ENCODE measurements at regions not wholly inside any gene's neighbourhood (a gene's known extent, or its start where the extent isn't known, plus 50 kb on each side); places are given as distances from the start of the nearest gene placed in this dataset.

DNA sequence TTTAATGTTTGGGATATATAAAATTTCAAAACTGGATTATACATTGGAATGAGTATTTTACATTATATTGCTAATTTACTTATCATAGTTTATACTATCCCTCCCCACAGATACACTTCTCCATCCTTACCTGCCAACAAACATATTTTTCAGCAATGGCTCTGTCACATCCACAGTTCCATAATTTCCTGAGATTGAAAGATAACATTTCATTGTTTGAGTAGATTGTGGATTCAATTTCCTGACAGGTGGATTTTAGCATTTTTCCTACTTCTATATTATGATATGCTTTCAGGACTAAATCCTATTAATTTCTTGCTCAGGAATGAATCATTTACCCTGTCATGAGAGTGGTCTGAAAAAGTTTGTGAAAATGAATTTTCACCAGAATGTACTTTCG, 115.3 kb upstream of the KLHL4 start:
- Histone ChIP-seq H3K4me3 (ENCODE audit: low read depth, low read length, poor library complexity, severe bottlenecking) (no peak overlapping the region), H3K36me3 (ENCODE audit: insufficient read depth, low read length, poor library complexity, severe bottlenecking) (no peaks in the 10 kb centered on the region), H3K9me3 (ENCODE audit: low read depth, low read length, poor library complexity, severe bottlenecking) (peaks cover 7% of the 10 kb centered on the region), H3K27ac (ENCODE audit: low read depth, low read length, poor library complexity, severe bottlenecking) (no peak overlapping the region), H3K4me1 (ENCODE audit: insufficient read depth, low read length, poor library complexity, severe bottlenecking) (no peaks in the 10 kb centered on the region), H3K27me3 (replicated peaks; ENCODE audit: insufficient read depth, low read depth, low read length, poor library complexity) (no peaks in the 10 kb centered on the region)
- ChIA-PET POLR2A (ENCODE audit: low non-redundant PET) (no interaction called here), CTCF (no interaction called here)
- no peak for DNase-seq (ENCODE audit: low spot score)
- TF ChIP-seq EZH2 (IDR thresholded peaks at IDR 0.05; ENCODE audit: borderline replicate concordance, low read depth, low read length, poor library complexity, severe bottlenecking) = no peak
- TF ChIP-seq, protein P1, sequence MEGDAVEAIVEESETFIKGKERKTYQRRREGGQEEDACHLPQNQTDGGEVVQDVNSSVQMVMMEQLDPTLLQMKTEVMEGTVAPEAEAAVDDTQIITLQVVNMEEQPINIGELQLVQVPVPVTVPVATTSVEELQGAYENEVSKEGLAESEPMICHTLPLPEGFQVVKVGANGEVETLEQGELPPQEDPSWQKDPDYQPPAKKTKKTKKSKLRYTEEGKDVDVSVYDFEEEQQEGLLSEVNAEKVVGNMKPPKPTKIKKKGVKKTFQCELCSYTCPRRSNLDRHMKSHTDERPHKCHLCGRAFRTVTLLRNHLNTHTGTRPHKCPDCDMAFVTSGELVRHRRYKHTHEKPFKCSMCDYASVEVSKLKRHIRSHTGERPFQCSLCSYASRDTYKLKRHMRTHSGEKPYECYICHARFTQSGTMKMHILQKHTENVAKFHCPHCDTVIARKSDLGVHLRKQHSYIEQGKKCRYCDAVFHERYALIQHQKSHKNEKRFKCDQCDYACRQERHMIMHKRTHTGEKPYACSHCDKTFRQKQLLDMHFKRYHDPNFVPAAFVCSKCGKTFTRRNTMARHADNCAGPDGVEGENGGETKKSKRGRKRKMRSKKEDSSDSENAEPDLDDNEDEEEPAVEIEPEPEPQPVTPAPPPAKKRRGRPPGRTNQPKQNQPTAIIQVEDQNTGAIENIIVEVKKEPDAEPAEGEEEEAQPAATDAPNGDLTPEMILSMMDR (conservative IDR thresholded peaks at IDR 0.05; ENCODE audit: low read depth, low read length) = no peak
- no TSS peak for BruUV-seq (replicated peaks)
- intact Hi-C loops (cut with micrococcal nuclease; ENCODE audit: unreplicated experiment) = no loop called here

DNA sequence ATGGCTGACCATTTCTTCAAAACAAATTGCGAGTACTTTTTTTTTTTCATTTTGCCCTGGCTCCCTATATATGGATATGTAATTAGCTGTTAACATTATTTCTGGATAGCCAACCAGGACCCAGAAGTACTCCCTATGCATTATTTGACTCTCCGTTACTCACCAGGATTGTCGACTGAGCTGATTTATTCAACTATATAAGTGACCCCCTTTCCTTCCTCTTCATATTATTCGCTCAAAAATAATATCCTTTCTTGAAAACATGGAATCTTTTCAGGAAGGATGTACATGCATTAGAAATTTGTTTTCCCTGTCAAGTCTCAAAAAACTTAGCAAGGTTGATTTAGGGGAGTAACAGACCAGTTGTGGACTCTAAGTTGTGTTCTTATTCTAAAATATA, 114.1 kb upstream of the KLHL4 start:
- Histone ChIP-seq H3K27me3 (replicated peaks; ENCODE audit: insufficient read depth, low read depth, low read length, poor library complexity) (no peaks in the 10 kb centered on the region), H3K4me1 (ENCODE audit: insufficient read depth, low read length, poor library complexity, severe bottlenecking) (no peaks in the 10 kb centered on the region), H3K36me3 (ENCODE audit: insufficient read depth, low read length, poor library complexity, severe bottlenecking) (no peaks in the 10 kb centered on the region), H3K27ac (ENCODE audit: low read depth, low read length, poor library complexity, severe bottlenecking) (no peak overlapping the region), H3K9me3 (ENCODE audit: low read depth, low read length, poor library complexity, severe bottlenecking) (peaks cover 7% of the 10 kb centered on the region), H3K4me3 (ENCODE audit: low read depth, low read length, poor library complexity, severe bottlenecking) (no peak overlapping the region)
- DNase-seq (ENCODE audit: low spot score) = no peak
- ChIA-PET POLR2A (ENCODE audit: low non-redundant PET) (no interaction called here), CTCF (no interaction called here)
- intact Hi-C loops (cut with micrococcal nuclease; ENCODE audit: unreplicated experiment) = no loop called here
- no TSS peak for BruUV-seq (replicated peaks)
- TF ChIP-seq, protein P1 (conservative IDR thresholded peaks at IDR 0.05; ENCODE audit: low read depth, low read length) = no peak
- no peak for TF ChIP-seq EZH2 (IDR thresholded peaks at IDR 0.05; ENCODE audit: borderline replicate concordance, low read depth, low read length, poor library complexity, severe bottlenecking)

DNA sequence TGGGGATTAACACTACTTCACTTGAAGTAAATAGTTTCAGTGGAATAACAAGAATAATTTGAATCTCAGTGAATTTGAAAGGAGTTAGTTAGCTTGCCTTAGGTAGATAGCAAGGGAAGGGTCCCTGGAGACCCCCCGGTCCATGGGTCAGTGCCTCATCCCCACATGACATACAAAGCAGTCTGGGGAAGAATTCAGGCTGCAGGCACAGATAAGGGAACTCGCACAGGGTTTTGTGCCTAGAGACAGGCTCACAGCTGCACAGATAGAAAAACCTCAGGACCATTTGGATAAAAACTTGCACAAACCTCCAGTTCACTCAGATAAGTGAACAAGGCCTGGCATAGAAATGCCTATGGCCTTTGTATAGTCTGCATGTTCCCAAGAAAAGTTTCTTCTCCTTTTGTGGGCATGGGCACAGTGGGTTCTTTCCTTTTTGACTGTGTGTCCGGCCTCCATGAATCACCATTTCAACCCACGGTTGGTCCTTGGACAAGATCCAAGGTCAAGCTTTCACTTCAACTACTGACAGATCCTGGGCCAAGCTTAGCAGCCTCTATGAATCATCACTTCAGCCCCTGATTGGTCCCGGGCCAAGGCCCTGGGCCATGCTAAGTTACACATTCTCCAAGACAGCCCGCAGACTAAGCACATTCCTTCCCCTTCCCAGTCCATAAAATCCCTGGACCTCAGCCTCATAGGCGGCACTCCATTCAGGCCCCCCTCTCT, 108.3 kb upstream of the KLHL4 start:
- intact Hi-C loops (cut with micrococcal nuclease; ENCODE audit: unreplicated experiment) = no loop called here

More for the DNA sequence above, 108.3 kb upstream of the KLHL4 start:
- no peak for TF ChIP-seq EZH2 (IDR thresholded peaks at IDR 0.05; ENCODE audit: borderline replicate concordance, low read depth, low read length, poor library complexity, severe bottlenecking)
- TF ChIP-seq, protein P1 (conservative IDR thresholded peaks at IDR 0.05; ENCODE audit: low read depth, low read length) = no peak
- Histone ChIP-seq H3K4me1 (ENCODE audit: insufficient read depth, low read length, poor library complexity, severe bottlenecking) (no peaks in the 10 kb centered on the region), H3K36me3 (ENCODE audit: insufficient read depth, low read length, poor library complexity, severe bottlenecking) (no peaks in the 10 kb centered on the region), H3K27ac (ENCODE audit: low read depth, low read length, poor library complexity, severe bottlenecking) (no peak overlapping the region), H3K27me3 (replicated peaks; ENCODE audit: insufficient read depth, low read depth, low read length, poor library complexity) (no peaks in the 10 kb centered on the region), H3K9me3 (ENCODE audit: low read depth, low read length, poor library complexity, severe bottlenecking) (no peaks in the 10 kb centered on the region), H3K4me3 (ENCODE audit: low read depth, low read length, poor library complexity, severe bottlenecking) (no peak overlapping the region)
- CTCF ChIA-PET = no interaction called here
- POLR2A ChIA-PET (ENCODE audit: low non-redundant PET) = no interaction called here
- BruUV-seq (replicated peaks) = no TSS peak
- DNase-seq (ENCODE audit: low spot score) = no peak

Measured in A673 (cell line).